SU-DHL-6 (cell line): ENCODE measurements at regions not wholly inside any gene's neighbourhood (a gene's known extent, or its start where the extent isn't known, plus 50 kb on each side); places are given as distances from the start of the nearest gene placed in this dataset.

Experiments used
- CTCF ChIP-seq: fragments of 200-600 bp; sonication (generic); IDR thresholded peaks from one replicate; pipeline ENCODE4 v1.5.1; 2017; ENCODE audit warnings: antibody characterized with exemption, mild to moderate bottlenecking, low read length, moderate library complexity; ENCODE audit not compliant: insufficient read depth, poor library complexity, severe bottlenecking
- EZH2phosphoT487 ChIP-seq: fragments of 200-600 bp; sonication (generic), shearing (Covaris generic); conservative IDR thresholded peaks from 2 replicates; pipeline ENCODE4 v1.6.1; 2018; ENCODE audit warnings: mild to moderate bottlenecking, antibody characterized with exemption, low read length, moderate library complexity, mixed read lengths

GRCh38 chr15:35834216-35834830 lies 288.4 kb upstream of the DPH6 start:
- no peak for TF ChIP-seq EZH2phosphoT487
- no peak for TF ChIP-seq CTCF
